GM23248 (cell line): ENCODE measurements at regions not wholly inside any gene's neighbourhood (a gene's known extent, or its start where the extent isn't known, plus 50 kb on each side); places are given as distances from the start of the nearest gene placed in this dataset.

ENCODE experiments used
- DNase-seq: peaks from one replicate; pipeline ENCODE4 v3.0.0-alpha.2; 2015
- H2AFZ ChIP-seq: fragments of 200-600 bp; sonication (generic); 2 replicates; pipeline ENCODE4 v1.6.1; 2016; ENCODE audit warnings: antibody characterized with exemption
- H3F3A ChIP-seq: fragments of 200-600 bp; sonication (generic); 2 replicates; pipeline ENCODE4 v1.6.1; 2016; ENCODE audit warnings: mild to moderate bottlenecking, antibody characterized with exemption, mixed run types; ENCODE audit not compliant: insufficient read depth
- H3K27ac ChIP-seq: fragments of 200-600 bp; sonication (generic); 2 replicates; pipeline ENCODE4 v1.5.1; 2016; ENCODE audit warnings: mild to moderate bottlenecking
- H3K27me3 ChIP-seq: fragments of 200-600 bp; sonication (generic); replicated peaks from 2 replicates; pipeline ENCODE4 v1.6.1; 2016; ENCODE audit warnings: mild to moderate bottlenecking; ENCODE audit not compliant: insufficient read depth
- H3K36me3 ChIP-seq: fragments of 200-600 bp; sonication (generic); 2 replicates; pipeline ENCODE4 v1.6.1; 2016; ENCODE audit warnings: low read depth, mild to moderate bottlenecking
- H3K4me1 ChIP-seq: fragments of 200-600 bp; sonication (generic); 2 replicates; pipeline ENCODE4 v1.6.1; 2016; ENCODE audit warnings: mild to moderate bottlenecking; ENCODE audit not compliant: insufficient read depth
- H3K4me2 ChIP-seq: fragments of 200-600 bp; sonication (generic); one replicate; pipeline ENCODE4 v1.6.1; 2016; ENCODE audit warnings: mild to moderate bottlenecking; ENCODE audit not compliant: unreplicated experiment
- H3K4me3 ChIP-seq: fragments of 200-600 bp; sonication (generic); 2 replicates; pipeline ENCODE4 v1.5.1; 2016; ENCODE audit warnings: mild to moderate bottlenecking
- H3K79me2 ChIP-seq: fragments of 200-600 bp; sonication (generic); 2 replicates; pipeline ENCODE4 v1.6.1; 2016; ENCODE audit warnings: mild to moderate bottlenecking; ENCODE audit not compliant: insufficient read depth
- H3K9ac ChIP-seq: fragments of 200-600 bp; sonication (generic); 2 replicates; pipeline ENCODE4 v1.6.1; 2016; ENCODE audit warnings: mild to moderate bottlenecking
- H3K9me2 ChIP-seq: fragments of 200-600 bp; sonication (generic); 2 replicates; pipeline ENCODE4 v1.6.1; 2016; ENCODE audit warnings: mixed run types, mild to moderate bottlenecking, moderate library complexity; ENCODE audit not compliant: insufficient read depth
- H3K9me3 ChIP-seq: fragments of 200-600 bp; sonication (generic); one replicate; pipeline ENCODE4 v1.6.1; 2017; ENCODE audit warnings: low read depth
- H4K20me1 ChIP-seq: fragments of 200-600 bp; sonication (generic); 2 replicates; pipeline ENCODE4 v1.6.0; 2016; ENCODE audit not compliant: insufficient read depth
- EZH2 ChIP-seq: fragments of 200-600 bp; sonication (generic); IDR thresholded peaks from 2 replicates; pipeline ENCODE4 v1.6.1; 2018; ENCODE audit warnings: antibody characterized with exemption, mild to moderate bottlenecking; ENCODE audit not compliant: insufficient read depth, poor library complexity, severe bottlenecking
- EZH2phosphoT487 ChIP-seq: fragments of 200-600 bp; sonication (generic); IDR thresholded peaks from 2 replicates; pipeline ENCODE4 v1.6.1; 2018; ENCODE audit warnings: antibody characterized with exemption, moderate library complexity, mild to moderate bottlenecking, low read depth; ENCODE audit not compliant: insufficient read depth
- WGBS, 2 experiments: methylation state at CpG; one replicate each; pipeline ENCODE4 v1.1.6; 2015 to 2017; ENCODE audit warnings: low lambda C conversion rate in 2 of 2, low coverage in 1 of 2; ENCODE audit errors: missing lambda C conversion rate in 2 of 2; 5-methylcytosine and 5-hydroxymethylcytosine counted together
- in situ Hi-C: fragments of 300-500 bp; cut with MboI; formaldehyde crosslinking; loops from 2 replicates; pipeline ENCODE4 v1.15.0; 2020

GRCh38 chr4:20570981-20571715 is 129.1 kb upstream of the PACRGL start:
- Histone ChIP-seq H3K4me2 (no peak overlapping the region), H3F3A (peaks cover 13% of the 10 kb centered on the region), H3K4me1 (no peaks in the 10 kb centered on the region), H3K9me2 (no peaks in the 10 kb centered on the region), H3K27ac (no peak overlapping the region), H3K9me3 (no peaks in the 10 kb centered on the region), H3K79me2 (no peaks in the 10 kb centered on the region), H3K9ac (no peak overlapping the region), H4K20me1 (no peaks in the 10 kb centered on the region), H3K27me3 (no peaks in the 10 kb centered on the region), H3K36me3 (peaks cover 36% of the 10 kb centered on the region), H3K4me3 (no peak overlapping the region), H2AFZ (no peak overlapping the region)
- TF ChIP-seq EZH2phosphoT487 (no peak), EZH2 (no peak)
- DNase-seq = no peak
- in situ Hi-C loops = no loop called here
- WGBS, 2 experiments = 74 to 85% methylated on average over 2 of the region's 2 CpGs

- 97 to 99% methylated on average over 8 of the region's 8 CpGs for WGBS, 2 experiments
- in situ Hi-C loops = no loop called here
- no peaks in the 10 kb centered on the region for H4K20me1 ChIP-seq
- no peak for DNase-seq
- H3K9me3 ChIP-seq = no peaks in the 10 kb centered on the region
- no peaks in the 10 kb centered on the region for H3K9me2 ChIP-seq
- H3K36me3 ChIP-seq = peaks cover 30% of the 10 kb centered on the region
- H3K27ac ChIP-seq = no peak overlapping the region
- H3F3A ChIP-seq = peaks cover 13% of the 10 kb centered on the region
- no peak overlapping the region for H3K9ac ChIP-seq
- no peaks in the 10 kb centered on the region for H3K79me2 ChIP-seq
- H3K27me3 ChIP-seq = no peaks in the 10 kb centered on the region
- H2AFZ ChIP-seq = no peak overlapping the region
- TF ChIP-seq EZH2phosphoT487 (no peak), EZH2 (no peak)
- no peak overlapping the region for H3K4me2 ChIP-seq
- peaks cover 12% of the 10 kb centered on the region for H3K4me1 ChIP-seq
- H3K4me3 ChIP-seq = no peak overlapping the region
These were observed 127.3 kb upstream of the PACRGL start for GRCh38 chr4:20572976-20573375.

GRCh38 chr4:20574986-20575385 is 125.3 kb upstream of the PACRGL start:
- H3K9me3 ChIP-seq = no peaks in the 10 kb centered on the region
- no peaks in the 10 kb centered on the region for H3K9me2 ChIP-seq
- WGBS, 2 experiments = 70 to 82% methylated on average over 1 of the region's 1 CpG
- DNase-seq = no peak
- H4K20me1 ChIP-seq = no peaks in the 10 kb centered on the region
- no peaks in the 10 kb centered on the region for H3K27me3 ChIP-seq
- H3K4me3 ChIP-seq = no peak overlapping the region
- H3F3A ChIP-seq = peaks cover 8% of the 10 kb centered on the region; the same call in 1 of the 2 replicates
- TF ChIP-seq EZH2phosphoT487 = no peak
- TF ChIP-seq EZH2 = no peak
- in situ Hi-C loops = no loop called here
- H3K79me2 ChIP-seq = no peaks in the 10 kb centered on the region
- H2AFZ ChIP-seq = no peak overlapping the region
- no peak overlapping the region for H3K9ac ChIP-seq
- H3K27ac ChIP-seq = no peak overlapping the region
- peaks cover 12% of the 10 kb centered on the region for H3K4me1 ChIP-seq
- peaks cover 12% of the 10 kb centered on the region for H3K36me3 ChIP-seq
- no peak overlapping the region for H3K4me2 ChIP-seq

GRCh38 chr4:20575486-20575885 is 124.8 kb upstream of the PACRGL start:
- H3K79me2 ChIP-seq = no peaks in the 10 kb centered on the region
- H3K4me2 ChIP-seq = no peak overlapping the region
- DNase-seq = no peak
- peaks cover 12% of the 10 kb centered on the region for H3K36me3 ChIP-seq
- H3K4me3 ChIP-seq = no peak overlapping the region
- H3K9me2 ChIP-seq = no peaks in the 10 kb centered on the region
- no peaks in the 10 kb centered on the region for H3K9me3 ChIP-seq
- no peaks in the 10 kb centered on the region for H3K27me3 ChIP-seq
- H3K27ac ChIP-seq = no peak overlapping the region
- no peak overlapping the region for H3K9ac ChIP-seq
- H2AFZ ChIP-seq = no peak overlapping the region
- in situ Hi-C loops = no loop called here
- TF ChIP-seq EZH2 = no peak
- TF ChIP-seq EZH2phosphoT487 = no peak
- no peaks in the 10 kb centered on the region for H4K20me1 ChIP-seq
- H3K4me1 ChIP-seq = peaks cover 12% of the 10 kb centered on the region
- H3F3A ChIP-seq = peaks cover 8% of the 10 kb centered on the region; the same call in 1 of the 2 replicates
- 86 to 90% methylated on average over 5 of the region's 5 CpGs for WGBS, 2 experiments

- no peaks in the 10 kb centered on the region for H3K9me3 ChIP-seq
- TF ChIP-seq EZH2 (no peak), EZH2phosphoT487 (no peak)
- in situ Hi-C loops = no loop called here
- no peak overlapping the region for H2AFZ ChIP-seq
- peak; percentile 13 for DNase-seq
- H3F3A ChIP-seq = peaks cover 2% of the 10 kb centered on the region; the same call in 1 of the 2 replicates
- H3K9me2 ChIP-seq = no peaks in the 10 kb centered on the region
- no peaks in the 10 kb centered on the region for H4K20me1 ChIP-seq
- H3K79me2 ChIP-seq = no peaks in the 10 kb centered on the region
- peaks cover 8% of the 10 kb centered on the region for H3K36me3 ChIP-seq
- H3K9ac ChIP-seq = no peak overlapping the region
- H3K27ac ChIP-seq = no peak overlapping the region
- H3K4me3 ChIP-seq = no peak overlapping the region
- H3K4me1 ChIP-seq = peaks cover 12% of the 10 kb centered on the region
- no peaks in the 10 kb centered on the region for H3K27me3 ChIP-seq
- peak overlapping the region; percentile 27 for H3K4me2 ChIP-seq
These were observed 123.4 kb upstream of the PACRGL start for GRCh38 chr4:20576861-20577260.
